ENCODE measurements at regions not wholly inside any gene's neighbourhood (a gene's known extent, or its start where the extent isn't known, plus 50 kb on each side); places are given as distances from the start of the nearest gene placed in this dataset.

DNA sequence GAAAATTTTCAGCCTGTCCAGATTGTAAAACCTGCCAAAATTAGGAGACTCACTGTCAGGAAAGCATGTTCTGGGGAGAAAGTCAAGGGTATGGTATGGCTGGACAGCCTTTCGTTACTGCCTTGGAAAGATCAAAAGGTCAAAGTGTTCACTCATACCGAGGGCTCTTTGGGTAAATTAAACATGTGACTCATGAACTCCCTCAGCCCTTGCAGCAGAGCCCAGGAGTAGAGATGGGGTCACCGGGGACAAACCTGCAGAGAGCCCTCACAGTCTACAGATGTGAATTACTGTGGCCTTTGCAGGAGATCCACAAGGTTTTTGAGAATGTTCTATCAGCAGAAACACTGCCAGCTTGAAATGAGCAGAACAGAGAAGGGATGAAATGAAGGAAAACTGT is 275.7 kb downstream of the KLF6 start:
- no peak for DNase-seq (ENCODE audit: low spot score)
- intact Hi-C loops (cut with DNase I), result no loop called here

DNA sequence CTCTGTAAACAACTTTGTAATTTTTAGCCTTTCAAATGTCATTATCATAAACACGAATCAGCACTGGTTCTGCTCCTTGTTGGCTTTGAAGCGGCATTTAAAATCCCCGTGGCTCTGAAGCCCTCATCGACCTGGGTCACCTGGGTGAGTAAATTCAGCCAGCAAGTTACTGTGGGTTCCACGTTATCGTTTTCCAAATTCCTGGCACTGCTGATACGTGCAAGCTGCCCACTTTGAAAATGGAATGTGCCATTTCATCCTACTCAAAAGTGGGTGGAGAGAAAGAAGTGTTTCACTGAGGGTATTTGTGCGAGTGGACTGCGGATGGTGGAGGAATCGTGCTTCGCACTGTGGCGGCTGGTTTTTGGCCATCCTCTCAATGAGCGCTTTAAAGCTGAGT is 281.7 kb downstream of the KLF6 start:
- no peak for DNase-seq (ENCODE audit: low spot score)
- intact Hi-C loops (cut with DNase I), result loop anchor here (5.0 kb wide), 1 partner anchor 69 kb away; no protein-coding TSS in a partner anchor

DNA sequence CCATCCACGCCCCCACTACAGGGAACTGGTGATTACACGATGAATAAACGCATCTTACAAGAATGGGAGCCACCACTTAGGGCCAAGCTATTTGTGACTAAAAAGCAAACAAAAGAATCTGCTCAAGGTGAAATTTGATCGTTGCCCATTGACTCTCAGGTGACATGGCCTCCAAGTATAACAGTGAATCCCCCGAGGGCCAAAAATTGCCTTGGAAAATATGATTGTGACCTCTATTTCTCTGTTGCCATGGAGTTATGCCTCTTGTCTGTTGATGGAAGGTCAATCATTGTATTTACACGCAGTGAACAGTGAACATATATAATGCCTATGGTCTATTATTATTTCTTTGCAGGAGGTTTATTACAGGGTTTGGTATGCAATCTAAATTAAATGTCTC is 282.3 kb downstream of the KLF6 start:
- intact Hi-C loops (cut with DNase I), result loop anchor here (5.0 kb wide), 1 partner anchor 70 kb away; no protein-coding TSS in a partner anchor
- DNase-seq (ENCODE audit: low spot score), result no peak

DNA sequence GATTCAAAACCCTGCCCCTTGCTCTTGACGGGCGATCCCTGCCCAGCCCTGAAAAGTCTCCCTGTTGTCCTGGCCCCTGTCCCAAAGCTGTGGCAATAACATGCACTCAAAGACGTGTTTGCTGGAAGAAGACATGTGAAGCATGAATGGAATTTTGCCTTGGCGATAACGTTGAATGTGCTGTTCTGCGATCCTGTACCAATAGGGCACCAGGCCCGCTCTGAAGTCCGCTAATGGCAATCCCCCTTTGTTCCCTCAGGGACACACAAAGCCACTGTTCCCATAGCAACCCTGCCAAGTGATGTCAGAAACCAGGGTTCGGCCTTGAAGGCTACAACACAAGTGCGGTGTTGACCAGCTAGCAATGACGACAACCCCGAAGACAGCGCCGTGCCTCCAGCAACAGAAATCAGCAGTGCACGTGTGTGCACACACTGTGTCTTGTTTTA is 284.6 kb downstream of the KLF6 start:
- intact Hi-C loops (cut with DNase I), result loop anchor here (5.0 kb wide), 1 partner anchor 72 kb away; no protein-coding TSS in a partner anchor
- peak; percentile 83 for DNase-seq (ENCODE audit: low spot score)

DNA sequence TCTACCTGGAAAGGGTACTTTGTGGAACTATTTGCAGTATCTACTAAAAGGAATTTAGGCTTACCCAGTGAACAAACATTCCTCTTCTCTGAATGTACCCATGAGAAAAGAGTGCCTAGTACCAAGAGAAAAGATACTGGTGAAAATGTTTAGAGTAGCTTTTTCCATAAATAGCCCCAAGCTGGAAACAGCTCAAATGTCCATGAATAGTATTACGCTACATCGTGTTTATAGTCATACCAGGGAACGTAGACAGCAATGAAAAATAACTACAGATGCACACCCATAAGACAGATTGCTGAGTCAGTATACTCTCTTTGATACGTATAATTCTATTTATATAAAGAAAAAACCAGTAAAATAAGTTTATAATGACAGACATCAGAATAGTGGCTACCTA is 285.9 kb downstream of the KLF6 start:
- intact Hi-C loops (cut with DNase I), result no loop called here

DNA sequence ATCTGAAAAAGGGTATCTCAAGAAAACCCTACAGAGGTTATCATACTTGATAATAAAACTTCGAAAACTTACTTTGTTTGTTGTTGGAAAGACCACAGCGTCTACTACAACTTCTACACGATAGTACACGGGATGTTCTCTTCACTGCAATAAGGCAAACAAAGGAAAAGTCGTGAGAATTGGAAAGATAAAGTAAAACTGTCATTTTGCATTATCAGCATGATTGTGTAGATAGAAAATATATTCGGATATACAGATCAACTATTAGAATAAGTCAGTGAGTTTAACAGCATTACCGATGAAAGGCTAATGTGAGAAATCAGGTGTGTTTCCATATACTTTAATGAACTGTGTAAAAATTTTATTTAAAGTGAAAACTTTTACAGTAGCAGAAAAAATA is 287.4 kb downstream of the KLF6 start:
- no peak for DNase-seq (ENCODE audit: low spot score)
- intact Hi-C loops (cut with DNase I), result no loop called here

More for the DNA sequence above, 285.9 kb downstream of the KLF6 start:
- DNase-seq (ENCODE audit: low spot score), result no peak

DNA sequence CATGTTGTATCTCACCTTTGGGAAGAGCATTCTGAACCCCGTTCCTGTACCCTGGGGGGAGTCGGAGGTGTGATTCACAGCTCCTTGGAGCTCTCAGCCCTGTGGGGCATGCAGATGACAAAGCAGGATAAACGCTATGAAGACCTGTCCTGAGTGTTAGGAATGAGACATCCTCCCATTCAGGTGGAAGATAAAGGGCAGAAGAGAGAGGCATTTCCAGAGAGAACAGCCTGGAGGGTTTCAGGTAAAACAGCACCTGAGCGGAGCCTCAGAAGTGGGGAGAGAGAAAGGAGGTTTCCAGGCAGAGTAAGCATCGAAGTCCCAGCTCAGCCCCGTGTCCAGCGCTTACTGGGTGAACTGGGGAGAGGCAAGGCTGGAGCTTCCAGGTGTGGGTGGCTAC is 288.9 kb downstream of the KLF6 start:
- no peak for DNase-seq (ENCODE audit: low spot score)
- intact Hi-C loops (cut with DNase I), result no loop called here

DNA sequence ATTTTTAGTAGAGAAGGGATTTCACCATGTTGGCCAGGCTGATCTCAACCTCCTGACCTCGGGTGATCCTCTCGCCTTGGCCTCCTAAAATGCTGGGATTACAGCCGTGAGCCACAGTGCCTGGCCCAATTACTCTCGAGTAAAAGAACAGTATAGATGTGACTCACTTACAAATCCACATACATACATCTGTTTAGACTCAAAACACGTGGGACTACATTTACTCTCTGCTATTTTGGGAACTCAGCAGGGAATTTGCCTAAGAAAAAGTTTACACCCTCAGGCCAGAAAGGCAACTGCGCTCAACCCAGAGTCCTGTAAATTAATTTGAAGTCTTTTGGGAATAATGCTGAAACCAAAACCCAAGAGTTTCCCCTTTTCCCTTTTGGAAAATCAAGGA is 289.7 kb downstream of the KLF6 start:
- DNase-seq (ENCODE audit: low spot score), result no peak
- intact Hi-C loops (cut with DNase I), result no loop called here

DNA sequence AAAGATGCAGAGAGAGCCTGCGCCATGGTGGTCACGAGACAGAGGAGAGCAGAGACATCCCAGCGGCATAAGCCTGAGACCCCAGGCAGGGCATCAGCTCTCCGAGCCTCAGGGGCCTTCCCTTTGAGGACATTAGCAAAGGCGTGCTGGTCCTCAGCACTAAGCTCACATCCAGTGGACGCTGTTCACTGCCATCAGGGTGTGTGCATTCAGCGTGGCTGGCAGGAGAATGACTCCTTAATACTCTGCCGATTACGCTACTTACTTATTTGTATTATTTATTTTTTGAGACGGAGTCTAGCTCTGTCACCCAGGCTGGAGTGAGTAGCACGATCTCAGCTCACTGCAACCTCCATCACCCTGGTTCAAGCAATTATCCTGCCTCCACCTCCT is 290.2 kb downstream of the KLF6 start:
- no peak for DNase-seq (ENCODE audit: low spot score)
- intact Hi-C loops (cut with DNase I), result no loop called here

DNA sequence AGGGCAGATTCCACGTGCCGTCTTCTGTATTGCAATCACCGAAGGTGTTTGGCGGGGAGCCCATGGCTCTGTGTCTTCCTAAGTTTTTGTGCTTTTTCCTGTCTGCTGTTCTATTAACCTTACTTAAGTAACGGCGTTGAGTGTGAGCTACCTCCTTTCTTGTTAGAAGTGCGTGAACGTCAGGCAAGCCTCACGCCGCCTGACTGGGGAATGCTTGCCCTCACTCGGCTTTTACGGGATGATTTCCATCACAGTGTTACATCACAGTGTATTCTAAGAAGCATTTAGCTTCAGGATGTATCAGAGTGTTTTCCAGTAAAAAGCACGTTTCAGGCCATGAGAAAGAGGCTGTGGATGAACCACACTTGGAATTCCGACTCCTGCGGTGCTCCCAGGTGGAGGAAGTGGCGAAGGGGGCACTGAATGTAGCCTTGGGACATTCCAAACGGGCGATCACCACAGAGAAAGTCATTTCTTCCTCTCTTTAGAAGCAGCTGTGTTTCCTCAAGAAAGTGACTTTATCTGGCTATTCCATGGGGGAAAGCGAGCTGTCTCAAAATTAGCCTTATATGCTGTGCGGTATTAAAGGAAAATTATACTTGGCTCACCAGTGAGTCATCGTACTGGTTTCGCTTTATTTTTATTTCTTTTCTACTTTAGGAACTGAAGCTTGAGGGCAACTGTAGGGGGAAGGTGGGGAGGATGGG is 290.7 kb downstream of the KLF6 start:
- intact Hi-C loops (cut with DNase I), result no loop called here
- DNase-seq (ENCODE audit: low spot score), result no peak

DNA sequence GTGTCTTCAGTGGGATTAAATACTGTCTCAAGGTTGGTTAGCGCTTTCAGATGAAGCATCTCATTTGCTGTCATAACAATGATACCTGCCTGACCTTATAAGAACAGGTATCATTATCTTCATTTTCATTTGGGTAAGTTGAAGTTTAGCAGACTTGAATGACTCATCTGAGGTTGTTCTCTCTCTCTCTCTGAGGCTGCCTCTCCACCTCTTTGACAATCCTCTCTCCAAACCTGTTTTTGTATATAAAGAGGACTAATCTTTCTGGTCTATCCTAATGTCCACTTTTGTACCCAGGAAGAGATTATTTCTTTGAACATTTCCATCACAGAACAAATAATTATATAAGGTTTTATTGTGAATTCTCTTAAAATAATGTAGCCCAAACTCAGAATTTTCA is 291.4 kb downstream of the KLF6 start:
- DNase-seq (ENCODE audit: low spot score), result no peak
- intact Hi-C loops (cut with DNase I), result no loop called here

DNA sequence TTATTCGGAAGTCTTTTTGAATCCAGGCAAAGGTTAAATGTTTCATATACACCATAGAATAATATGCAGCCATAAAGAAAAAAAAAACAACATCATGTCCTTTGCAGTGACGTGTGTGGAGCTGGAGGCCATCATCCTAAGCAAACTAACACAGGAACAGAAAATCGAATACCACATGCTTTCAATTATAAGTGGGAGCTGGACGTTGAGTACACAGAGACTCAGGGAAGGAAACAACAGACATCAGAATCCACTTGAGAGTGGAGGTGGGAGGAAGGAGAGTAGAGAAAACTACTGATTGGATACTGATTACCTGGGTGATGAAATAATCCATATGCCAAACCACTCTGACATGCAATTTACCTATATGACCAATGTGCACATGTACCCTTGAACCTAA is 293.4 kb downstream of the KLF6 start:
- intact Hi-C loops (cut with DNase I), result no loop called here
- no peak for DNase-seq (ENCODE audit: low spot score)

DNA sequence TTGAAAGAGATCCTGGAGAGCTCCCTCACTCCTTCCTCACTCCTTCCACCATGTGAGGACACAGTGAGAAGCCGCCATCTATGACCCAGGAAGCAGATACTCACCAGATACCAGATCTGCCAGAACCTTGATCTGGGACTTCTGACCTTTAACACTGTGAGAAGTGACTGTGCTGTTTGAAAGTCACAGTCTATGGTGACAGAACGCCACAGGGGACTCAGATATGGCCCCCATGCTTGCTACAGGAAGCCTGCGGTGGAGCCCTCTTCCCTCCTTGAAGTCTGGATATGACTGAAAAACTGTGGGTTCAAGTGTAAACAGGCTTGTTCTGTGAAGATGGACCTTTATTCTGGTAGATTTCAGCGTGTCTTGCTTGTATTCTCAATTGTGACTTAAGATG is 297.8 kb downstream of the KLF6 start:
- no peak for DNase-seq (ENCODE audit: low spot score)
- intact Hi-C loops (cut with DNase I), result no loop called here

DNA sequence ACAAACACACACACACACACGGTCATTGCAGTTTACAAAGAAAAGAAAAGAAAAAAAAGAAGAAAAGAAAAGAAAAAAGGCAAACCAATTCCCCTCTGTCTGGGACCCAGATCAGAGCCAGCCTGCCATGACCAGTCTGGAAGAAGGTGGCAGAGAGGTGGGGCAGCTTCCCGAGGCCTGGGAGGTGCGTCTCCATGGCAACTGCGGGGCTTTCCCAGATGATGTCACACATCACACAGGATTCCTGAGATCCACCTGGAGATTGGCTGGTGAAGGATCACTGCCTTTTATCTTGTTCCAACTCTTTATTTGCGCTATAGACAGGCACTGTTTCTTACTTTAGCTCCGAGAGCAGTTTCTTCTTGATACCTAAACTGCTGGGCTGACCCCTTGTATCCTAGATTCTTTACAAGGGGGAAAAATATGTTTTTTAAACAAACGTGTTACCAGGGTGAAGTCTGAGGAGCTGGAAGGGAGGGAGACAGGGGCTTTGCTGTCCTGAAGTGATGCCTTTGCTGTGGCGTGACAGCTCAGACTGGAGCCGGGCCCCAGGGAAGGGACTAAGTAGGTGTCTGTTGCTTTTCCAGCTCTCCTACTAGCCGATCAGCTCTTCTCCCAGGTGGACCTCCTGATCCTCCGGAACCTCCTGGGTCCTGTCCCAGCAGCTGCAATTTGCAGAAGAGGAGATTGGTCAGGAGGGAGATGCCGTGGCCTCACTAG is 298.5 kb downstream of the KLF6 start:
- DNase-seq (ENCODE audit: low spot score), result no peak

DNA sequence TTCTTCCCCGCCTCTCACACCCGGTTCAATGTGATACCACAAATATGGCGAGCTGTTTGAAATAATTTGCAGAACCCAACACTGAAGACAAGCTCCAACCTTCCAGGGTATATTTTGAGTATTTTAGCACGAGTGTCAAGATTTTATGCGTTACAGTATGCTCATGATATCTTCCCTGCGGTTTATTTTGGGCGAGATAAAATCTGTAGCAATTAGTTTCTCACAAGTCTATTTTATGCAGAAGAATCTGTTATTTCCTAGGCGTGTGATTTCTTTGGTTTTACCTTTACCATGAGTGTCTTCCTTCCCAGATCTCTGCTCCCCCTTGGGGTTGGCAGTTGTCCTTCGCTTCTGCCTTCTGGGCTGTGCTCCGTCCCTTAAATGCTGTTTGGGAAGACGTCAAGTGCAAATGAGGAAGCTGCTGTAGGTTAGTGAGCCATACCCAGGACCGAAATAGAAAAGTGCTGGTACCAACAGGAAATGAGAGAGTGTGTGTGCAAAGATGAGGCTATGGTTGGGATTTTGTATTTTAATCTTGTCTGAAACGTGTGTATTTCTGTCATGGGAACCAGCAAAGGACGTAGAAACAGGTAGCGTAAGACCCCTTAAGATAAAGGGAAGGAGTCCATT is 299.8 kb downstream of the KLF6 start:
- no peak for DNase-seq (ENCODE audit: low spot score)
- intact Hi-C loops (cut with DNase I), result no loop called here

More for the DNA sequence above, 298.5 kb downstream of the KLF6 start:
- intact Hi-C loops (cut with DNase I), result no loop called here

DNA sequence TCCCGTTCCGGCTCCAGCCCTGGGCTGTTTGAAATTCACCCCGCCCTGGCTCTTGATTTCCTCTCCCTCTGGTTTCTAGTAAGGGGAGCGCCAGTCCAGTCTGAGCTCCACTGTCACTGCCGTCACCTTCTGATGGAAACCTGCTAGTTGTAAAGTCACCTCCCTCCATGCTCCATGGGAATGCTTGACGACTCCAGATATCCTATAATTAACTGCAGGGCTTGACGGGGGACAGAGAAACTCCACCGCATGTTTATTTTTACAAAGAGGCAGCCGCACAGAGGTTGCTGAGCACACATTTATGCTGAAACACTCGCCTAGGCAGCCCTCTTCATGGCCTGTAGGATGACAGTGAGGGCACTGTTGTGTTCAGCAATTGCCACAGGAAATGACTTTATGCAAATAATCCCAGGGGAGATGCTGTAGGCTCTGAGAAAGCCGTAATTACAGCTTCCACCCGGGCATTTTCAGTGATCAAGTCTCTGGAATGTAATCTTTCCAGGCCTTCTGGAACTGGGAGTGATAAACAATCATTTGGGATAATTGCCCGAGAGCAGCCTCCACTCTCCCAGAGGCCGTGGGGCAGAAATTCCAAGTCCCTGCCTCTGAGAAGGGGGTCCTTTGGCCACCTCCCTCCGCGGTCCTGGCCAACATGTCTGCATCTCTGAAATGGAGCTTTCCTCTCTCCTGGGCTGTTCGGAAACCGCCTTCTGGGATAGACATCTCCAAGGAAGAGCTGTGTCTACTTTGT is 300.5 kb downstream of the KLF6 start:
- intact Hi-C loops (cut with DNase I), result no loop called here

DNA sequence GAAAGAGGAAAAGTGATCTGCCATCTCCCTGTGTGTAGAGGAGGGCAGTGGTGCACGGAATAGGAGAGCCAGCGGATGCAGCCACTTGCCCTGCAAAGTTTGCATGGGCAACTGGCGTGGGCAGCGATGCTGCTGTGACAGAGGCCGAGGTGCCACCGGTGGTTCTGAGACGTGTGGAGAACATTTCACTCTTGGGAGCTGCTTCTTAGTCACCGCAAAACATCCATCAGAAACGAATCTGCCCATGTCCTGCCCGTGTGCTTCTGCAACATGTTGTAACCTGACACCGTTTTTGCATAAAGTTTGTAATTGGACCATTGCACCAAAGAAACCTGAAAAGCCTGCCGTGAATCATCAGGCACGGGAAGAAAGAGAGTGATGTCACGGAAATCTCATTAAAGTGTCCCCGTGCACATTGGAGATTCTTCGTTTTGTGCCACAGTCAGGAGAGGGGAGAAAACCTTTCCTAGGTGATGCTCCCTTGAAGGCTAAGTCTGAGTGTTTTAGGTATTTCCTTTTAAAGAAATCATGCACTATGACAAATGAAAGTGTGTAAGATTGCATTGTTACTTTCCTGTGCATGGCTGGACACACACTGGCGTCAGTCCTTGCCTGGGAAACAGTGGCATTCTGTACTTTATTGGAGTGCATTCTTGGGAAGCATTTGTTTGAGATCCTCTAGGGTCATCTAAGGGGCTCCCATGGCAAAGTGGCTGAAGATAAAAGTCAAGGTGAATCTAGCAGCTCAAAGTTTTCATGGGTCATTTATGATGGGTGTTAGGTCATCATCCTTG is 302.6 kb downstream of the KLF6 start:
- DNase-seq (ENCODE audit: low spot score), result no peak
- intact Hi-C loops (cut with DNase I), result no loop called here

More for the DNA sequence above, 300.5 kb downstream of the KLF6 start:
- no peak for DNase-seq (ENCODE audit: low spot score)

DNA sequence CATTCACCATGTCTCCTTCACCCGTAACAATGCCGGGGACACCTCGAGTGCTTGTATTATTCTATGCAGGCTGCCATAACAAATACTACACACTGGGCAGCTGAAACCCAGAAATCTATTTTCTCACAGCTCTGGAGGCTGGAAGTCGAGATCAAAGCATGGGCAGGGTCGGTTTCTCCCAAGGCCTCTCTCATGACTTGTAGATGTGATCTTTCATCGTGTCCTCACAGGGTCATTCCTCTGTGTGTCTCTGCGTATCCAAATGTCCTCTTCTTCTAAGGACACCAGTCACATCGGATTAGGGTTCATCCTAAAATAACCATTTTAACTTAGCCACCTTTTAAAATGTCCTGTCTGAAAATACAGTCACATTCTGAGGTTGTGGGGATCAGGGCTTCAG is 303.5 kb downstream of the KLF6 start:
- intact Hi-C loops (cut with DNase I), result no loop called here
- no peak for DNase-seq (ENCODE audit: low spot score)

DNA sequence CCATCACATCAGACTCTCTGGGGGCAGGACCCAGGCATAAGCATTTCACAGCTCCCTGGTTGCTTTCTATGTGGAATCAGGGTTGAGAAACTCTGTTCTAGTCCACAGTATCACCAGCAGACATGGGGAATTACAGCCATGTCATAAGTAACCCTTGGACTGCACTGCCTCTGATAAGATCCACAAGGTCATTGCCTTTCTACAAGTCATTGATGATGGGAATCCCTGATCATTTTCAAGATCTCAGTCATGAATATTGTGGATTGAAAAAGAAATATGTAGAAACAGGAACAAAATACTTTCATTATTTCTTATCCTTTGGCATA is 304.1 kb downstream of the KLF6 start:
- intact Hi-C loops (cut with DNase I), result no loop called here
- no peak for DNase-seq (ENCODE audit: low spot score)
